NB4 (cell line): ENCODE measurements at regions not wholly inside any gene's neighbourhood (a gene's known extent, or its start where the extent isn't known, plus 50 kb on each side); places are given as distances from the start of the nearest gene placed in this dataset.

ENCODE experiments used
- CTCF ChIP-seq: IDR thresholded peaks from one replicate; pipeline ENCODE4 v1.5.1; 2012; ENCODE audit warnings: low read depth, low read length
- MAX ChIP-seq: IDR thresholded peaks from 2 replicates; pipeline ENCODE4 v1.6.1; 2011; ENCODE audit warnings: low read depth, low read length
- MYC ChIP-seq: IDR thresholded peaks from 2 replicates; pipeline ENCODE4 v1.6.1; 2011; ENCODE audit warnings: low read depth, low read length
- POLR2A ChIP-seq: IDR thresholded peaks from 2 replicates; pipeline ENCODE4 v1.6.1; 2011; ENCODE audit warnings: mild to moderate bottlenecking; ENCODE audit not compliant: insufficient read length; ENCODE audit errors: extremely low read depth

GRCh38 chr5:35468811-35469210 is 148.9 kb upstream of the SPEF2 start:
- TF ChIP-seq CTCF = no peak
- no peak for TF ChIP-seq POLR2A
- no peak for TF ChIP-seq MAX
- no peak for TF ChIP-seq MYC
